ENCODE measurements at regions not wholly inside any gene's neighbourhood (a gene's known extent, or its start where the extent isn't known, plus 50 kb on each side); places are given as distances from the start of the nearest gene placed in this dataset.

DNA sequence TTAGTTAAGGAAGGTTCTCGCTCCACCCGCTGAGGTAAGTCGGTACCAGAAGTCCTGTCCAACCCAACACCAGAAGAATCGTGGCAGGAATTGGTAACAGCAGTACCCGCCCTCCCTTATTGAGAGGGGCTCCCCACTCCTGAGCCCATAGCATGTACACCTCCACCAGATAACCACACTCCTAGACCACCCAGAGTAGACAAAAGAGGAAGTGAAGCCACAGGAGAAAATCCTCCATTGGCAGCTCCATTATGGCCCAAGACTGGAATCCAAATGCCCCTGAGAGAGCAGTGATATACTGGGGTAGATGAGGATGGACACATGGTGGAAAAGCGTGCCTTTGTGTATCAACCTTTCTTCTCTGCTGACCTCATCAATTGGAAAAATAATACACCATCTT, 106.1 kb upstream of the EPB41L4A start:
- TF ChIP-seq, protein P1, sequence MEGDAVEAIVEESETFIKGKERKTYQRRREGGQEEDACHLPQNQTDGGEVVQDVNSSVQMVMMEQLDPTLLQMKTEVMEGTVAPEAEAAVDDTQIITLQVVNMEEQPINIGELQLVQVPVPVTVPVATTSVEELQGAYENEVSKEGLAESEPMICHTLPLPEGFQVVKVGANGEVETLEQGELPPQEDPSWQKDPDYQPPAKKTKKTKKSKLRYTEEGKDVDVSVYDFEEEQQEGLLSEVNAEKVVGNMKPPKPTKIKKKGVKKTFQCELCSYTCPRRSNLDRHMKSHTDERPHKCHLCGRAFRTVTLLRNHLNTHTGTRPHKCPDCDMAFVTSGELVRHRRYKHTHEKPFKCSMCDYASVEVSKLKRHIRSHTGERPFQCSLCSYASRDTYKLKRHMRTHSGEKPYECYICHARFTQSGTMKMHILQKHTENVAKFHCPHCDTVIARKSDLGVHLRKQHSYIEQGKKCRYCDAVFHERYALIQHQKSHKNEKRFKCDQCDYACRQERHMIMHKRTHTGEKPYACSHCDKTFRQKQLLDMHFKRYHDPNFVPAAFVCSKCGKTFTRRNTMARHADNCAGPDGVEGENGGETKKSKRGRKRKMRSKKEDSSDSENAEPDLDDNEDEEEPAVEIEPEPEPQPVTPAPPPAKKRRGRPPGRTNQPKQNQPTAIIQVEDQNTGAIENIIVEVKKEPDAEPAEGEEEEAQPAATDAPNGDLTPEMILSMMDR (IDR thresholded peaks at IDR 0.05; ENCODE audit: extremely low read depth, missing control alignments): no peak
- no peak for DNase-seq (ENCODE audit: low spot score)

DNA sequence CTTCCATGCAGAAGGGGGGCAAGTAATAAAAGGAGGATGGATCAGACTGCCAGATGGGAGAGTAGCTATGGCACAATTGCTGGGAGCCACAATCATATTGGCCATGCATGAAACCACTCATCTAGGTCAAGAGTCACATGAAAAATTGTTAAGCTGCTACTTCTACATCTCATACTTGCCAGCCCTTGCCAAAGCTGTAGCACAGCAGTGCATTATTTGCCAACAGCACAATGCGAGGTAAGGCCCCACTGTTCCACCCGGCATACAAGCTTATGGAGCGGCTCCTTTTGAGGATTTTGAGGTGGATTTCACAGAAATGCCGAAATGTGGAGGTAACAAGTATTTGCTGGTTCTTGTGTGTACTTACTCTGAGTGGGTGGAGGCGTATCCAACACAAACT, 109.9 kb upstream of the EPB41L4A start:
- DNase-seq (ENCODE audit: low spot score): no peak
- TF ChIP-seq, protein P1 (IDR thresholded peaks at IDR 0.05; ENCODE audit: extremely low read depth, missing control alignments): no peak

DNA sequence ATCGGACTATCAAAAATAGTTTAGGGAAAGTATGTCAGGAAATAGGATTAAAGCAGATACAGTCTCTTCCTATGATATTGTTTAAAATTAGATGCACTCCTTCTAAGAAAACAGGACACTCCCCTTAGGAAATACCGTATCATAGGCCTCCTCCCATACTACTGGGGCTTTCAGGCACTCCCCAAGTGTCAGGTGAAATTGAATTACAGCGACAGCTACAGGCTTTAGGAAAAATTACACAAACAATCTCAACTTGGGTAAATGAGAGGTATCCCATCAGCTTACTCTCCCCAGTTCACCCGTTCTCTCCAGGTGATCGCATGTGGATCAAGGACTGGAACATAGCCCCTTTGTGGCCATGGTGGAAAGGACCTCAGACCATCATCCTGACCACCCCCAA, 110.4 kb upstream of the EPB41L4A start:
- TF ChIP-seq, protein P1 (IDR thresholded peaks at IDR 0.05; ENCODE audit: extremely low read depth, missing control alignments): peak; percentile 27
- DNase-seq (ENCODE audit: low spot score): peak; percentile 23

DNA sequence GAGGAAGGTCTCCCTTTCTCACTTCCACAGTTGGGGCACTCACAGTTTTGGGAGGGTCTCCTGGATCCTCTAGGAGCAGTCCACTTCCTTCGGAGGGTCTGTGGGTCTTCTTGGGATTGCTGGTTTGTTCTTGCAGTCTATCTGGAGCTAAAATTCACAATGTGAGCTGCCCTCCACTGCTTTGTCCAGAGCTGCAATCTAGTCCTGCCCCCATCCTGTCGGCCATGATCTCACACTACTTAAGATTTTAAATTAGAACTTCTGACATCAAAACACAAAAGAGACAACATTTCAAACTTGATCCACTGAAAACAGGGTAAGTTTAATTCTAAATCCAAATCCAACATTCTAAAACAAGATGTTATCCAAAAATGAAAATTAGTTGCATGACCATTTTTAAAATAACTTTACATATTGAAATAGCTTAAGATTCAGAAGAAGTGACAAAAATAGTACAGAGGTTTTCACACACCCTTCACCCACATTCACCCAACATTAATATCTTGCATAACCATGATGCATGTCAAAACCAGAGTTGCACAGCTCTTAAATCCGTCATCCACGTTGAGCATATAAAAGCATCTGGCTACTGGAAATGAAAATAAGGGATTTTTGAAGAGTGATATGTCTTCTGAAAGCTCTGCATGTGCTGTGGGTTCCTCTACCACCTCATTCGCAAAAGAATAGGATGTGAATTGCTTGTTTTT, 113.7 kb upstream of the EPB41L4A start:
- no peak for DNase-seq (ENCODE audit: low spot score)
- TF ChIP-seq, protein P1 (IDR thresholded peaks at IDR 0.05; ENCODE audit: extremely low read depth, missing control alignments): no peak

DNA sequence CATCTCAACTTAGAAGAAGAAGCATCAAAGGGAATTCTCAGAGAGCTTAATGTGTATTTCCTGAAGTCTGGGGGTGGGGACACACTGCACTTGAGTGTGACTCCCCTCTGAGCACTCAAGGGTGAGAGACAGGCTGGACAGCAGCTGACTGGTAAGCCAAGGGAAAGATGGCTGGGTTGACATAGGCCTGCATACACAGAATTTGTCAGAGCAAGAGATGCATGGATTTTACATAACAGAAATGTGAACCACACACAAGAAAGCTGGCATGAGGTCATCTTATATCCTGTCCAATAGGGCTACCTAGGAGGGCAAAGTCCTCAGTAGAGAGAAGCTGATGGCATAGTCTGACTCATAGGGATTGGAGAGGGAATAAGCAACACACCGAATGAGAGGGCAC, 114.3 kb upstream of the EPB41L4A start:
- TF ChIP-seq, protein P1 (IDR thresholded peaks at IDR 0.05; ENCODE audit: extremely low read depth, missing control alignments): no peak
- peak; percentile 17 for DNase-seq (ENCODE audit: low spot score)

DNA sequence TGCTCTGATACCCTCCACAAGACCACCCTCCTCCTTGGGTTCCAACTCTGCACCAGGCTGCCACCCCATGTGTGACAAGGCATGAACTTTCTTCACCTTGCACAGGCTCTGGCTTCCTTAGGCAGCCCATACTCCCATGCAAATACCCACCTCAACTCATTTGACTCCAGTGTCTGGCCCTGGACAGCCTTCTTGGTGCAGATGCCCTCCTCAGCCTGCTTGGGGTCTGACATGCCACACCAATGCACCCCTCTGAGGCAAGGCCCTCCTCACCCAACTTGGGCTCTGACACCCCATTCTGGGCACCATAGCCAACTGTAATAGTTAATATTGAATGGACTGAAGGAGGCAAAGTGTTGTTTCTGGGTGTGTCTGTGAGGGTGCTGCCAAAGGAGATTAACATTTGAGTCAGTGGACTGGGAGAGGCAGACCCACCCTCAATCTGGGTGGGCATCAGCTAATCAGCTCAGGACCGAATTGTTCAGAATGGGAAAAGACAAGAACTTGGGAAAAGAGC, 115.0 kb upstream of the EPB41L4A start:
- TF ChIP-seq, protein P1 (IDR thresholded peaks at IDR 0.05; ENCODE audit: extremely low read depth, missing control alignments): no peak

DNA sequence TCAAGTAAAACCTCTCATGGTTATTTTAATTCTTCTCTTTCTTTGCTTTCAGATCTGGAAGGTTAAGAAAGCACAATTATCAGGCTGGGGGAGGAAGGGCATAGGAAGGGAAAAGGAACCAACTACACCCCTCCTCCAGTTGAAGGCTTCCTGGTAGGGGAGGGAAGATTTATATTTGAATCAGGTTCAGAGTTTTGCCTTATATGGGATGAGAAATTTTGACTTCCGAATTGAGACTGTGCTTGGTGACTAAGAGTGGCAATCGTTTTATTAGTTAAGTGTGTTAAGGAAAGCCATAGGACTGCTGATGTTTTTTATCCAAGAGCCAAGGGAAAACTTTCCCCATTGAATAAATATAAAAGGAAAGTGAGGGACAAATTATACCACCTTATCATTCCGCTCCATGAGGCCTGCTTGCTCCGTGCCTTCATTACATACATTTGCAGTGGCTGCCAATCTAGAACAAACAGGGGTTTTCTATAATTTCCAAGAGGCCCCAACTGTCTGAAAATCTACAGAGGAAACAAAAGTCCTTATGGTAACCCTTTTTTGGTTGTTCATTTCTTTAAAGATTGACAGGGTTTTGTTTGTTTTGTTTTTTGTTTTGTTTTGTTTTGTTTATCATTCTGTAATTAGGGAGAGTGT, 115.7 kb upstream of the EPB41L4A start:
- TF ChIP-seq, protein P1 (IDR thresholded peaks at IDR 0.05; ENCODE audit: extremely low read depth, missing control alignments): no peak
- no peak for DNase-seq (ENCODE audit: low spot score)

More for the DNA sequence above, 115.0 kb upstream of the EPB41L4A start:
- DNase-seq (ENCODE audit: low spot score): no peak

Measured in GM20000 (cell line).